Endodermal cell (in vitro differentiated cells): ENCODE measurements at regions not wholly inside any gene's neighbourhood (a gene's known extent, or its start where the extent isn't known, plus 50 kb on each side); places are given as distances from the start of the nearest gene placed in this dataset.

Experiments used
- DNase-seq: peaks from one replicate; pipeline ENCODE4 v3.0.0-alpha.2; 2017
- H3K27ac ChIP-seq: 2 replicates; pipeline ENCODE4 v1.5.1; 2013; ENCODE audit warnings: mild to moderate bottlenecking, low read depth, low read length, moderate library complexity
- H3K27me3 ChIP-seq: 2 replicates; pipeline ENCODE4 v1.6.1; 2013; ENCODE audit warnings: mild to moderate bottlenecking, low read length, moderate library complexity; ENCODE audit not compliant: insufficient read depth, control insufficient read depth, poor library complexity, severe bottlenecking
- H3K36me3 ChIP-seq: 2 replicates; pipeline ENCODE4 v1.7.0; 2013; ENCODE audit warnings: mild to moderate bottlenecking, low read length, moderate library complexity; ENCODE audit not compliant: control insufficient read depth, insufficient read depth
- H3K4me1 ChIP-seq: one replicate; pipeline ENCODE4 v1.7.0; 2013; ENCODE audit warnings: low read length; ENCODE audit not compliant: control insufficient read depth, insufficient read depth
- H3K4me3 ChIP-seq: 2 replicates; pipeline ENCODE4 v1.5.1; 2013; ENCODE audit warnings: mild to moderate bottlenecking, low read length, moderate library complexity
- H3K9ac ChIP-seq: 2 replicates; pipeline ENCODE4 v1.6.1; 2013; ENCODE audit warnings: mild to moderate bottlenecking, low read length, moderate library complexity; ENCODE audit not compliant: poor library complexity, severe bottlenecking; ENCODE audit errors: extremely low read depth
- H3K9me3 ChIP-seq: 2 replicates; pipeline ENCODE4 v1.6.1; 2013; ENCODE audit warnings: mild to moderate bottlenecking, low read length, moderate library complexity; ENCODE audit not compliant: control insufficient read depth
- H3K27ac Mint-ChIP-seq: 2 replicates; pipeline ENCODE4 v1.8.0; 2020; ENCODE audit warnings: mixed read lengths
- H3K27me3 Mint-ChIP-seq: 2 replicates; pipeline ENCODE4 v1.8.0; 2021; ENCODE audit warnings: mild to moderate bottlenecking, mixed read lengths; ENCODE audit not compliant: insufficient read depth
- H3K36me3 Mint-ChIP-seq: 2 replicates; pipeline ENCODE4 v1.8.0; 2020; ENCODE audit warnings: low read depth, mixed read lengths
- H3K4me1 Mint-ChIP-seq: 2 replicates; pipeline ENCODE4 v1.8.0; 2020; ENCODE audit warnings: mixed read lengths
- H3K4me3 Mint-ChIP-seq: 2 replicates; pipeline ENCODE4 v1.8.0; 2020; ENCODE audit warnings: mild to moderate bottlenecking, moderate library complexity, mixed read lengths
- H3K9me3 Mint-ChIP-seq: 2 replicates; pipeline ENCODE4 v1.8.0; 2020; ENCODE audit warnings: mild to moderate bottlenecking, mixed read lengths
- CTCF ChIP-seq: fragments of 200-600 bp; sonication (generic); conservative IDR thresholded peaks from 2 replicates; pipeline ENCODE4 v1.5.0; 2021; ENCODE audit warnings: antibody characterized with exemption, mild to moderate bottlenecking
- WGBS, 2 experiments: methylation state at CpG; one replicate each; pipeline versions ENCODE4 v1.1.5 to v1.1.7; 2013; ENCODE audit warnings: missing lambda C conversion rate in 2 of 2, mixed read lengths in 1 of 2; ENCODE audit not compliant: insufficient coverage in 1 of 2, insufficient read length in 1 of 2; 5-methylcytosine and 5-hydroxymethylcytosine counted together

GRCh38 chr4:19636451-19636850, 615.3 kb upstream of the SLIT2 start:
- H3K27me3 Mint-ChIP-seq, result no peaks in the 10 kb centered on the region
- TF ChIP-seq CTCF, result no peak

DNA sequence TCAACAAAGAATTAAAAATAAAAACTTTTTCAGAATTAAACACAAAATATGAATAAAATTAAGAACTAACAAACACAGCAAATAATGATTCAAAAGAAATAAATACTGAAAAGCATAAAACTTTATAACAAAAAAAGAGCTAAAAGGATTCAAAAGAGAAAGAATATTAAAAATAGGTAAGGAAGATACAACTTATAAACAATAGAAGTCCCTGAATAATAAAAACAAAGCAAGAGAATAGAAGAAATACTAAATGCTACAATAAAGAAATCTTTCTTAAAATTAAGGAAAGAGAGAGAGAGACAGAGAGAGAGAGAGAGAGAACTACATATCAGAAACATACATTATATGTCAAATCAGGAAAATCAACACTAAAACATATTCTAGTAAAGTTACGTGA, 619.9 kb upstream of the SLIT2 start:
- no peaks in the 10 kb centered on the region for H3K27me3 ChIP-seq
- no peak for TF ChIP-seq CTCF
- H3K4me1 ChIP-seq, result no peaks in the 10 kb centered on the region
- H3K9me3 Mint-ChIP-seq, result peaks cover 16% of the 10 kb centered on the region
- no peak overlapping the region for H3K4me3 Mint-ChIP-seq
- no peak for DNase-seq
- no peak overlapping the region for H3K27ac ChIP-seq
- H3K4me3 ChIP-seq, result no peak overlapping the region
- H3K4me1 Mint-ChIP-seq, result no peaks in the 10 kb centered on the region
- peaks cover 28% of the 10 kb centered on the region for H3K9me3 ChIP-seq
- H3K36me3 ChIP-seq, result no peaks in the 10 kb centered on the region
- H3K36me3 Mint-ChIP-seq, result no peaks in the 10 kb centered on the region
- 88 to 100% methylated on average over 1 of the region's 1 CpG for WGBS, 2 experiments
- no peak overlapping the region for H3K27ac Mint-ChIP-seq
- no peaks in the 10 kb centered on the region for H3K27me3 Mint-ChIP-seq
- no peak overlapping the region for H3K9ac ChIP-seq

More at GRCh38 chr4:19636451-19636850, 615.3 kb upstream of the SLIT2 start:
- DNase-seq, result no peak
- H3K4me3 Mint-ChIP-seq, result no peak overlapping the region
- no peaks in the 10 kb centered on the region for H3K36me3 Mint-ChIP-seq
- no peak overlapping the region for H3K4me3 ChIP-seq
- H3K9me3 Mint-ChIP-seq, result peaks cover 19% of the 10 kb centered on the region
- no peaks in the 10 kb centered on the region for H3K4me1 Mint-ChIP-seq
- H3K9me3 ChIP-seq, result peaks cover 28% of the 10 kb centered on the region
- no peaks in the 10 kb centered on the region for H3K27me3 ChIP-seq
- no peak overlapping the region for H3K27ac Mint-ChIP-seq
- H3K27ac ChIP-seq, result no peak overlapping the region
- H3K36me3 ChIP-seq, result no peaks in the 10 kb centered on the region
- H3K4me1 ChIP-seq, result no peaks in the 10 kb centered on the region
- no peak overlapping the region for H3K9ac ChIP-seq

GRCh38 chr4:19623866-19624265, 627.8 kb upstream of the SLIT2 start:
- no peak for DNase-seq
- Mint-ChIP-seq H3K36me3 (no peaks in the 10 kb centered on the region), H3K27me3 (no peaks in the 10 kb centered on the region), H3K4me1 (no peaks in the 10 kb centered on the region), H3K9me3 (peaks cover 4% of the 10 kb centered on the region), H3K27ac (no peak overlapping the region), H3K4me3 (no peak overlapping the region)
- Histone ChIP-seq H3K9ac (no peak overlapping the region), H3K36me3 (no peaks in the 10 kb centered on the region), H3K27ac (no peak overlapping the region), H3K4me3 (no peak overlapping the region), H3K27me3 (no peaks in the 10 kb centered on the region), H3K9me3 (no peaks in the 10 kb centered on the region), H3K4me1 (no peaks in the 10 kb centered on the region)
- 95 to 100% methylated on average over 1 of the region's 1 CpG for WGBS, 2 experiments
- no peak for TF ChIP-seq CTCF
